Stomach (tissue), 4 donors: ENCODE measurements at regions not wholly inside any gene's neighbourhood (a gene's known extent, or its start where the extent isn't known, plus 50 kb on each side); places are given as distances from the start of the nearest gene placed in this dataset.

Experiments
- CTCF ChIP-seq, 7 experiments: fragments of 450-650 bp in 4 of 7; fragments of 200-600 bp in 3 of 7; sonication (generic) in 3 of 7; IDR thresholded peaks; one replicate each; pipeline ENCODE4 v1.5.1; 2016 to 2019; ENCODE audit warnings: antibody characterized with exemption in 7 of 7, control low read depth in 2 of 7, mild to moderate bottlenecking in 1 of 7
- EP300 ChIP-seq: sonication (generic); formaldehyde crosslinking; IDR thresholded peaks from one replicate; pipeline ENCODE4 v1.6.1; 2017; ENCODE audit warnings: antibody characterized with exemption
- POLR2AphosphoS5 ChIP-seq, 3 donors: sonication (generic); formaldehyde crosslinking; IDR thresholded peaks; one replicate each; pipeline ENCODE4 v1.6.1; 2016; ENCODE audit warnings: antibody characterized with exemption in 3 of 3

GRCh38 chr14:50028458-50028857, 87.9 kb downstream of the VCPKMT start:
- TF ChIP-seq EP300 (no peak), CTCF (IDR thresholded peaks at IDR 0.05) (no peak), POLR2AphosphoS5 (IDR thresholded peaks at IDR 0.05) (no peak)
